Lower lobe of right lung (tissue), 2 donors: ENCODE measurements at regions not wholly inside any gene's neighbourhood (a gene's known extent, or its start where the extent isn't known, plus 50 kb on each side); places are given as distances from the start of the nearest gene placed in this dataset.

Experiments used
- ATAC-seq, 2 donors: fragments of 200-7000 bp; cut with Tn5 transposase; one replicate each; pipeline ENCODE4 v1.9.1; 2020 to 2022; ENCODE audit warnings: mild to moderate bottlenecking in 2 of 2, moderate library complexity in 2 of 2
- DNase-seq: peaks from one replicate; pipeline ENCODE4 v3.0.0-alpha.2; 2020
- H3K27ac ChIP-seq: fragments of 200-600 bp; one replicate; pipeline ENCODE4 v1.8.0; 2022
- H3K27me3 ChIP-seq: fragments of 200-600 bp; one replicate; pipeline ENCODE4 v1.8.0; 2022; ENCODE audit warnings: low read depth
- H3K36me3 ChIP-seq: fragments of 200-600 bp; one replicate; pipeline ENCODE4 v1.8.0; 2022; ENCODE audit warnings: mild to moderate bottlenecking
- H3K4me1 ChIP-seq: fragments of 200-600 bp; one replicate; pipeline ENCODE4 v1.8.0; 2022
- H3K4me3 ChIP-seq: fragments of 200-600 bp; one replicate; pipeline ENCODE4 v1.8.0; 2022; ENCODE audit warnings: mild to moderate bottlenecking
- H3K9me3 ChIP-seq: fragments of 200-600 bp; one replicate; pipeline ENCODE4 v1.8.0; 2022
- CTCF ChIP-seq: fragments of 200-600 bp; IDR thresholded peaks from one replicate; pipeline ENCODE4 v1.8.0; 2022; ENCODE audit warnings: antibody characterized with exemption, mild to moderate bottlenecking
- intact Hi-C: fragments of 100-400 bp; cut with DNase I; formaldehyde crosslinking; loops from one replicate; pipeline ENCODE4 v1.11.0; 2022
- donor health status: DM: no; HTN: yes; CAD: no; lungs with severe emphysema.

DNA sequence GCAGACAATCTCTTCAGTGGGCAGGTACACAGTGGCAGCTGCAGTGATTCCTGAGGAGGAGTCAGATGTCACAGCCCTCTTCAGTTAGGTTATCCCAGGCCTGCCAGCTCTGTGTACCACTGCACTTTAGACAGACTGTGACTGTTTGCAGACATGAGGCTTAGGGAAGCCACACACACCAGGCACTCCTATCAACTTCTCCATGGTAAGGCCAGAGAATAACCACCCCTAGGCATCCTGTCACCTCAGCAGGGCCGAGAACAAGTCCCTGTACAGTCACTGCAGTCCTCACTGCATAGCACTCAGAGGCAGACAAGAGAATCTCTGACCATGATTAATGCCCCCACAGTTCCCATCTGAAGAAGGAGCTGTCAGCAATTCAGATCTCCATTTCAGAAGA, 296.5 kb downstream of the GALC start:
- intact Hi-C loops: no loop called here
- Histone ChIP-seq H3K4me3 (no peak overlapping the region), H3K9me3 (no peaks in the 10 kb centered on the region), H3K4me1 (no peaks in the 10 kb centered on the region), H3K27ac (no peak overlapping the region), H3K27me3 (no peaks in the 10 kb centered on the region), H3K36me3 (no peaks in the 10 kb centered on the region)
- ATAC-seq (no peak), DNase-seq (no peak)
- no peak for TF ChIP-seq CTCF

DNA sequence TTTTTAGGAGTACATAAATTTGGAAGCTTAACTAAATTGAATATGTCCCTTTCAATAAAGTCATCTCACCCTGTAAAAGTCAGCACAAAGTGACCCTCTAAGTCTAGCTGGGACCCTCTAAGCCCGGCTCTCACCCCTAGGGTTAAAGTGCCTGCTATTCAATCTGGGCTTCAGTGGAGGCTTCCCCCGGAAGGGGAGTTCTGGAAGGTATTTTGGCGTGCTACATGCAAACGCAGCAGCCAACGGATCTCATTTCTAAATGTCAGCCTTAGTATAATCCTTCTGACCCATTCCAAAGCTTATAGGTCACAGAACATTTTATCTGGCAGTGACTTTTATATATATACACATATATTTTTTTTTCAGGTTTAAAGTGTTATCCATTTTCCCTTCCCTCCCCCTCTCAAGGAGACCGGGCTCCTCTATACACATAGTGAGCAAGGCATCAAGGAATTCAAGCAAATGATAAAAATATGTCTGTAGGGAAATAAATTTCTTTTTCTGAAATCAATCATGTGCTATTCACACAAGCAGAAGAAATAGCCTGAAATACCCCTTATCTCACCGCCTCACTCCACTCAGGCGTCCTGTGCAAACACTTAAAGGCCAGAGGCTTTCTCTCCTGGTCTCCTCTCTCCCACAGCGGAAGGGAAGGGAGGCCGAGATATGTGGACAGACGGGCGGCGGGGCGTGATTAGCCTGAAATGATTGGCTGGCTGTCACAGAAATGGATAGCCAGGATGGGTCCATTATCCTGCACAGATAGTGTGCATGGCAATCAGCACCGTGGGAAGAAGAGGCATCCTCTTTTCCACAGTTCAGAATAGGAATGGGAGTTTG, 301.7 kb downstream of the GALC start:
- intact Hi-C loops: no loop called here
- Histone ChIP-seq H3K4me3 (no peak overlapping the region), H3K27ac (no peak overlapping the region), H3K4me1 (no peaks in the 10 kb centered on the region), H3K36me3 (no peaks in the 10 kb centered on the region), H3K27me3 (no peaks in the 10 kb centered on the region), H3K9me3 (no peaks in the 10 kb centered on the region)
- ATAC-seq (peak; percentile 76 to 91), DNase-seq (peak; percentile 47)
- no peak for TF ChIP-seq CTCF

DNA sequence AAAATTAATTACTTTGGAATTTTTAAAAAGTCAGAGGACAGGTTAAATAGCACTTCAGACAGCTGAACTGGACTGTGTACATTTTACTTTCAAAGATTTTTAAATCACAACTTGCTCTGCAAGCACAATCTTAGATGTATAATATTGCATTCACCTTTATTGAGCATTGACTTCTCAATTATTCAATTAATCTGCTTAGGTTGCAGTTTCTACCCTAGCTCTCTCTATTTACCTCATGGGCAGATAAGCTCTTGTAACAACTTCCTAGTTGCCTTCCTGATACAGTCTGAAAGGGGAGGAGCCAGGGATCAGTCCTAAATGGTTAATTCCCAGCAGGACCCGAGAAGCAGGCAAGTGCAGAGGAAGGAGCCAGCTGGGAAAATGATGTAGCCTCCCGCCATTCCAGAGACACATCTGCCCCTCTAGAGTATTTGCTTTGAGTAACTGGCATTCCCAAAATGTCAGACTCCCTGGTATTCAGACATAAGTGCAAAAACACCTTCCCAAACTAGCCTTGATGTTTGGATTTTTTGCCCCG, 302.8 kb downstream of the GALC start:
- no peak for TF ChIP-seq CTCF
- intact Hi-C loops: no loop called here
- Histone ChIP-seq H3K4me1 (no peaks in the 10 kb centered on the region), H3K27ac (no peak overlapping the region), H3K4me3 (no peak overlapping the region), H3K9me3 (no peaks in the 10 kb centered on the region), H3K36me3 (no peaks in the 10 kb centered on the region), H3K27me3 (no peaks in the 10 kb centered on the region)
- ATAC-seq (no peak), DNase-seq (no peak)

GRCh38 chr14:87688524-87688923, 304.5 kb downstream of the GALC start:
- H3K4me1 ChIP-seq: no peaks in the 10 kb centered on the region
- DNase-seq (no peak), ATAC-seq (no peak)
- no peak for TF ChIP-seq CTCF
- intact Hi-C loops: no loop called here
- H3K27me3 ChIP-seq: no peaks in the 10 kb centered on the region
- no peaks in the 10 kb centered on the region for H3K9me3 ChIP-seq
- H3K36me3 ChIP-seq: no peaks in the 10 kb centered on the region
- no peak overlapping the region for H3K27ac ChIP-seq
- H3K4me3 ChIP-seq: no peak overlapping the region

DNA sequence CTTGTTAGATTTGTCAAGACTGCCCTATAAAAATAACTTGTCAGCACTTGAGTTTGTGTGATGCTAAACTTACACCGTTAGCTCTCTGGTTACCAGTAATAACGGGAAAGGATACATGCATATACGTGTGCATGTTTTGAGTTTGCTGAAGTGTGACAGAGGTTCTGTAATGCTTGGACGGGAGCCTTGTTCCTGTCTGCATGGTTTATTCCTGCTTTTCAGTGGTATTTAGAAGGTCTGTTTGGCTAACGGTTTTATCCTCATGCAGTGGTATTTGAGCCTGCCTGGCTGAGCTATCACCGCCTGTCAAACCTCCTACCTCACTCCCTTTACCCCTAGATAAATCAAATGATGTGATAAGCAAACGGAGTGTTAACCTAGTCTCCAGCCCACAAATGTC, 305.6 kb downstream of the GALC start:
- H3K9me3 ChIP-seq: no peaks in the 10 kb centered on the region
- H3K4me3 ChIP-seq: no peak overlapping the region
- no peak overlapping the region for H3K27ac ChIP-seq
- no peak for ATAC-seq
- intact Hi-C loops: no loop called here
- H3K36me3 ChIP-seq: no peaks in the 10 kb centered on the region
- no peaks in the 10 kb centered on the region for H3K4me1 ChIP-seq
- no peak for DNase-seq
- TF ChIP-seq CTCF: no peak
- H3K27me3 ChIP-seq: no peaks in the 10 kb centered on the region
